DND-41 (cell line): ENCODE measurements at regions not wholly inside any gene's neighbourhood (a gene's known extent, or its start where the extent isn't known, plus 50 kb on each side); places are given as distances from the start of the nearest gene placed in this dataset.

Experiments used
- EZH2 ChIP-seq: IDR thresholded peaks from 3 replicates; pipeline ENCODE4 v1.6.1; 2012; ENCODE audit warnings: borderline replicate concordance, low read depth, mild to moderate bottlenecking, moderate library complexity, low read length, inconsistent platforms; ENCODE audit not compliant: severe bottlenecking
- TF ChIP-seq, protein P1 (sequence below): IDR thresholded peaks from 2 replicates; pipeline ENCODE4 v1.5.1; 2012; ENCODE audit warnings: borderline replicate concordance, low read length, moderate library complexity, mild to moderate bottlenecking; ENCODE audit not compliant: poor library complexity, severe bottlenecking; ENCODE audit errors: extremely low read depth

DNA sequence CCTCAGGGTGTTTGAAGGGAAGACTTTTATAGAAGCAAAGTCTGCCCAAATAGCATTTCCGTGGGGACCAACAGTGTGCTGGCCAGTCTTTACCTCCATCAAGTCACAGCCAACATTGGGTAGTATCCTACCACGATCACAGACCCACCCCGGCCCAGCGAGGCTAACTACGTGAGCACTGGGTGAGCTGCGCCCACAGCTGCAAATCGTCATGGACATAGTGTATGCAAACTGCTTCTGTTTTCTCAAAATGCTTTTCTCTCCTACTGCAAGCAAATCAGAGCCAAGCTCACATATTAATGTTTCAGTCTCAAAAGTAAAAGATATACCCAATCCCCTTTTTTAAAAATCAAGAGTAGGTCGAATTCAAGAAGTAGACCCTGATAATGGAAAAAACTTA, 592.8 kb upstream of the CDH4 start:
- TF ChIP-seq, protein P1, sequence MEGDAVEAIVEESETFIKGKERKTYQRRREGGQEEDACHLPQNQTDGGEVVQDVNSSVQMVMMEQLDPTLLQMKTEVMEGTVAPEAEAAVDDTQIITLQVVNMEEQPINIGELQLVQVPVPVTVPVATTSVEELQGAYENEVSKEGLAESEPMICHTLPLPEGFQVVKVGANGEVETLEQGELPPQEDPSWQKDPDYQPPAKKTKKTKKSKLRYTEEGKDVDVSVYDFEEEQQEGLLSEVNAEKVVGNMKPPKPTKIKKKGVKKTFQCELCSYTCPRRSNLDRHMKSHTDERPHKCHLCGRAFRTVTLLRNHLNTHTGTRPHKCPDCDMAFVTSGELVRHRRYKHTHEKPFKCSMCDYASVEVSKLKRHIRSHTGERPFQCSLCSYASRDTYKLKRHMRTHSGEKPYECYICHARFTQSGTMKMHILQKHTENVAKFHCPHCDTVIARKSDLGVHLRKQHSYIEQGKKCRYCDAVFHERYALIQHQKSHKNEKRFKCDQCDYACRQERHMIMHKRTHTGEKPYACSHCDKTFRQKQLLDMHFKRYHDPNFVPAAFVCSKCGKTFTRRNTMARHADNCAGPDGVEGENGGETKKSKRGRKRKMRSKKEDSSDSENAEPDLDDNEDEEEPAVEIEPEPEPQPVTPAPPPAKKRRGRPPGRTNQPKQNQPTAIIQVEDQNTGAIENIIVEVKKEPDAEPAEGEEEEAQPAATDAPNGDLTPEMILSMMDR: no peak
- TF ChIP-seq EZH2: no peak
